ENCODE measurements at regions not wholly inside any gene's neighbourhood (a gene's known extent, or its start where the extent isn't known, plus 50 kb on each side); places are given as distances from the start of the nearest gene placed in this dataset.

GRCh38 chr11:82117362-82117761, 616.3 kb downstream of the FAM181B start:
- TF ChIP-seq CTCF (IDR thresholded peaks at IDR 0.05; ENCODE audit: low read depth, low read length, missing input control) (no peak), RAD21 (IDR thresholded peaks at IDR 0.05) (no peak), JUND (IDR thresholded peaks at IDR 0.05) (no peak), REST (IDR thresholded peaks at IDR 0.05) (no peak)

Measured in liver (tissue), 3 donors.